Ureter (tissue), 1 donor: ENCODE measurements at regions not wholly inside any gene's neighbourhood (a gene's known extent, or its start where the extent isn't known, plus 50 kb on each side); places are given as distances from the start of the nearest gene placed in this dataset.
"Not testable (repeated sequence)": the region's sequence is repeated elsewhere in the genome, so short reads cannot be mapped to it uniquely, and the experiment has no call there.

Experiments used
- DNase-seq: peaks from one replicate; pipeline ENCODE4 v3.0.0-alpha.2; 2020; ENCODE audit warnings: low spot score
- donor health status: DM: yes; HTN: yes; CAD: no.

DNA sequence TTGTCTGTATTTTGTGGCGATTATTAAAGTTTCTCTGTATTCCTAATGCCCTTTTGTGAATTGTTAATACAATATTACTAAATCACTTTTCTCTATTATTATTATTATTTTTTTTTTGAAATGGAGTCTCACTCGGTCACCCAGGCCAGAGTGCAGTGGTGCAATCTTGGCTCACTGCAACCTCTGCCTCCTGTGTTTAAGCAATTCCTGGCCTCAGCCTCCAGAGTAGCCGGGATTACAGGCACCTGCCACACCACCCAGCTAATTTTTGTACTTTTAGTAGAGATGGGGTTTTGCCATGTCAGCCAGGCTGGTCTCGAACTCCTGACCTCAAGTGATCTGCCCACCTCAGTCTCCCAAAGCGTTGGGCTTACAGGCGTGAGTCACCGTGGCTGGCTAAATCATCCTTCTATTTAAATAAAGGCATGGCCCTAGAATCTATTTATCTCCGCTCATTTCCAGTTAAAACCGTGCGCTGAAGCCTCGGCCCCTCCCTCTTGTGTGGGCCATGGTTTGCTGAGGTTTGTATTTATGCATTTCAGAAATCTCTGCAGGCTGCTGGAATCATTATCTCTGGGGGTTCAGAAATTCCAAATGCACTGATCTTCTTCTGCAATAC, 1136.4 kb upstream of the TMEM132C start:
- no peak for DNase-seq

DNA sequence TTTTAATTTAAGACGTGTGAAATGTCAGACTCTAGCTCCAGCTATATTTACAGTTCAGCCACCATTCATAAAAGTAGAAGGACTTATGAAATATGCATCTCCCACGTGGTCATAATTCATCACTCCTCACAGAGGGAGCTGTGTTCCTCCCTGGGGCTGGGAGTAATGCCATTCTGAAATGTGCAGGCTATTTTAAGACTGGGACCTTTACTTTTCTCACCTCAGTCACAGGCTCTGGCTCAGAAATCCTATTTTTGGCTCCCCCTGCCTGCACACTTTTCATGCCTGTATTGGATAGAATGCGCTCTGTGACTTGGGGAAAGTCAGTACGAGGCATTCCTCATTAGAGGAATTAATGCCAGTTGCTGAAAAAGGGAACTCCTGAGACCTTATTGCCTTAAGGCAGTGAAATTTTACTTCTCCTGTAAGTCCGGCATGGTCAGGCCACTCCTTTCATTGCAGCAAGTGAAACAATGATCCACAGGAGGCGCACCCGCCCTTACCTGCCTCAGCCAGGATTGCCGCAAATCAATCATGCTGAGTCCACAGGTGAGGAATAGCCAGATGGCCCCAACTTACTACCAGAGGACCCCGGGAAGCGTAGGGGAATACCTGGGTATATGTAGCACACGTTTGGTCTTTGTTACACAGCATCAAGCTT, 1133.2 kb upstream of the TMEM132C start:
- no peak for DNase-seq

DNA sequence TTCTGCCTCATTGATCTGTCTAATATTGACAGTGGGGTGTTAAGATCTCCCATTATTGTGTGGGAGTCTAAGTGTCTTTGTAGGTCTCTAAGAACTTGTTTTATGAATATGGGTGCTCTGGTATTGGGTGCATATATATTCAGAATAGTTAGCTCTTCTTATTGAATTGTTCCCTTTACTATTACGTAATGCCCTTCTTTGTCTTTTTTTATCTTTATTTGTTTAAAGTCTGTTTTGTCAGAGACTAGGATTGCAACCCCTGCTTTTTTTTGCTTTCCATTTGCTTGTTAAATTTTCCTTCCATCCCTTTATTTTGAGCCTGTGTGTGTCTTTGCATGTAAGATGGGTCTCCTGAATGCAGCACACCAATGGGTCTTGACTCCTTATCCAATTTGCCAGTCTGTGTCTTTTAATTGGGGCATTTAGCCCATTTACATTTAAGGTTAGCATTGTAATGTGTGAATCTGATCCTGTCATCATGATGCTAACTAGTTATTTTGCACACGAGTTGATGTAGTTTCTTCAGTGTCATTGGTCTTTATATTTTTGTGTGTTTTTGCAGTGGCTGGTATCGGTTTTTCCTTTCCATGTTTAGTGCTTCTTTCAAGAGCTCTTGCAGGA, 1126.0 kb upstream of the TMEM132C start:
- DNase-seq: not testable (repeated sequence)

DNA sequence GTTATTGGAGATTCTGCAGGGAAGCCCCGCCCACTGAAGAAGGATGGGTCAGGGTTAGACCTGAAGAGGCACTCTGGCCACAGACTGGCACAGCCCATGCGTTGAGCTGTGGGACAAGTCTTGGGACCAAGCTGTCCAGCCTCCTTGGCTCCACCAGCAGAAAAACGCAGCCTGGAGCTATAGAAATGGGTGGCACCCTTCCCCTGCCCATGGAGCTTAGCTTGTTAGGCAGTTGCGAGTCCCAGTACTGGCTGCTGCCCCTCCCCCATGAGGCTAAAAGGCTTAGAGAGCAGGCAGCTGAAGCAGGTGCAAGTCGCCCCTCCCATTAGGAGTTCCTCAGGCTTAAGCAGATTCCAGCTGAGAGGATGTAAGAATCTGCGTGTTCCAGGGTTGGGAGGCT, 1124.0 kb upstream of the TMEM132C start:
- no peak for DNase-seq

DNA sequence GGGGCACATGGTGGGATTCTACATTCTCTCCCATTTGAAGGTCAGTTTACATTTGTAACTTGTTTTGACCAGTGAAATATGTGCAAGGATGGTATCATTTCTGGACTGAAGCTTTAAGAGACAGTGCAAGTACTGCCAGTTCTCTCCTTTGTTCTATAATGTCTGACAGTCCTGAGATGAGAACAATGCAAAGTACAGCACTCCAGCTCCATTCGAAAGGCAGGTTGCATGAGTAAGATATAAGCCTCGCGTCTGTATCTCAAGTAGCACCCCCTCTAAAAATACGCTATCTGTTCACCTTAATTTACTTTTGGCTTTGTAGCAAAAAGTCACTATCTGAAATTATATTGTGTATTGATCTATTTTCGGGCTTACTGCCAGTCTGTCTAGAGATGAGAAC, 1122.2 kb upstream of the TMEM132C start:
- DNase-seq: no peak

DNA sequence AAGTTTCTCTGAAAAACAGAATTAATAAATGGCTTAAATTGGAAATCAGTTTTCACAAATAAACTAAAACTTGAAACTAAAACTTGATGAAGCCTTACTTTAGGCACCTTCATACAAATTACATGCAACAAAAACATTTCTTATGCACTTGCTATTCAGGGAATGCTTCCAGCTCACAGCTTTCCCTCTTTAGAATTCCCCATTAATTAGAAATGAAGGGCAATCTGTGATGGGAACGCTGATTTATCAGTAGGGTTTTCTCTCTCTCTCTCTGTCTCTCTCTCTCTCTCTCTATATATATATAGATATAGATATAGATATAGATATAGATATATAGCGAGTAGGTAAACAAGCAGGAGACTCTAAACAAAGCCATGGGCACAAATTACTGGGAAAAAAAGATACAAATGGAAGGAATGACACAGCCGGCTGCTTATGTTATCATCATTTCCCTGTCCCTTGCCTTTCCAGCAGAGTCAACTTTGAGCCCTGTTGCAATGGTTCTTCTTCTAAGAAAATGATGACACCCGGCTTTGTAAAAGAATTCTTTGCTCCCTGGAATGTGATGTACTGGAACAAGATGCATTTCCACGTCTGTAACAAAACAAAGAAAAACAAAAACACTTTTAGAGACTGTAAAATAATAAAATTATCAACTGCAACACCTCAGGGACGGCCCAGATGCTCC, 1121.6 kb upstream of the TMEM132C start:
- no peak for DNase-seq

DNA sequence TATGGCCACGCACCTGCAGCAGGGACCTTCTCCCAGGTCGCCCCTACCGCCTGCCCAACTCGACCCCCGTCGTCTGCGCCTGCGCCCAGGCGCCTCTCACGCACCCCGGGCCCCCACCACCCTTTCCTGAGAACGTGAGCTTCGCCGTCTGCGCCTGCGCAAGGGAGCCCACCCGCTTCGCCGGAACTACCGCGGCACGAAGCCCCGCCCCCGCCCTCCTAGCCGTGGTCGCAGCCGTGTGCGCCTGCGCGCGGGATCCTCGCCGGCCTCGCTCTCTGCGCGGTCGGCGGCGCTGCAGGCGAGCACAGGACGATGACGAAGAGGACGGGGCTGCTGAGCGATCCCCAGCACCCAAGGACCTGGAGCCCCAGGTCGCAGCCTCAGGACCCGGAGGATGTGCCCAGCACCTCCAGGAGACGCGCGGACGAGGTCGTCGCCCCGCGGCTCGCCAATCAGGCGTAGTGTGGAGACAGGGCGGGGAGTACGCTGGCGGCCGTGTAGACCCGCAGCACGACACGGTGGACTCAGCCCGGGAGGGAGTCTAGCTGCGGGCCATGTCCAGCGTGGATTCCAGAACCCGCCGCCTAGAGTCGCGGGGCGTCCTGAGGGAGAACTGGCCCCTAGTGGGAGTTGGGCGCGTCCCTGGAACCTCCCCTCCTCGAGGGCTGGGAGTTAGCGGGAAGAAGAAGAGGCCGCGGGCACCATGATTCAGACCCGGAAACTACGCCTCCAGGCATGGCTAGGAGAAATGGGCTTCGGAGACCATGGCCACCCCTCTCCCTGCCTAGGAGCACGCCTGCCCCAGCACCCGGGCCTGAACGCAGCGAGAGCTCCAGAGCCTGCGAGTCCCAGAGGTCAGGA, 1120.8 kb upstream of the TMEM132C start:
- DNase-seq: peak; percentile 73

DNA sequence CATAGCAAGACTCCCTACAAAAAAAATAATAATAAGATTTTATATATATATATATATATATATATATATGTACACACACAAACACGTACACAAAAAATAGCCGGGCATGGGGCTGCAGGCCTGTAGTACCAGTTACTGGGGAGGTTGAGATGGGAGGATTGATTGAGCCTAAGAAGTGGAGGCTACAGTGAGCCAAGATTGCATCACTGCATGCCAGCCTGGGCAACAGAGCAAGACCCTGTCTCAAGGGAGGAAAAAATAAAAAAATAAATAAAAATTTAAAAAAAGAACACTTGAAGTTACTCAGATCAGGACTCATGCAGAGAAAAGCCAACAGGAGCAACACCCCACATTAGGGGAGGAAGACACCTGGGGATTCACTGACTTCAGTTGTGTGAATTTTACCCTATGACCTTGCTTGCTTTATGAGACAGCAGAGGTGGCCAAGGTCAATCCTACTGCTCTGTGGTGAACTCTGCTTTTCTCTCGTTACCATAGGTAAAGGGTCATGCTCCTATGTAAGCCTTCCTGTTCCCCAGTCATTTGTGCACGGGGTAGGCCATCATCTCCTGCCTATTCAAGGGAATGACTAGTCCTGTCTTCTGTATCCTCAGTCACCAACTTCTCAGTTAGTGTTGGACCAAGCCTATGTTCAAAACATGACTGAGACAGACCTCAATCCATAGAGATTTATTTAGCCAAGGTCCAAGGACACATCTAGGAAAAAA, 1119.8 kb upstream of the TMEM132C start:
- no peak for DNase-seq

DNA sequence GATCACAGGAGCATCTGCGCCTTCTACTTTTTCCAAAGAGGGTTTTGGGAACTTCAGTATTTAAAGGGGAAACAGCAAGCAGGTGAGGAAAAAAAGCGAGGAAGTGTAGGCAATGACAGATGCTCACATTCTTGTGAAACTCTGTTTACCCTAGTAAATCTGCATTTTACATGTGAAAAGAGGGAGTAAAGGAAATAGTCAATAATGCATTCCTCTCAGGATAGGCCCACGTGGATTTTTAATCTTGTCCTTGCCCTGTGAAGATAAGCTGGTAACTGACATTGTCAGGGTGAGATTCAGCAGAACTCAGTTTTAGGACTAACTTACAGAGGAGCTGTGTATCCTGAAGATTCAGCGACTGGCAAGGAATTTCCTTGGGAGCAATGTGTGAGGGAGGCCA, 1119.2 kb upstream of the TMEM132C start:
- no peak for DNase-seq

DNA sequence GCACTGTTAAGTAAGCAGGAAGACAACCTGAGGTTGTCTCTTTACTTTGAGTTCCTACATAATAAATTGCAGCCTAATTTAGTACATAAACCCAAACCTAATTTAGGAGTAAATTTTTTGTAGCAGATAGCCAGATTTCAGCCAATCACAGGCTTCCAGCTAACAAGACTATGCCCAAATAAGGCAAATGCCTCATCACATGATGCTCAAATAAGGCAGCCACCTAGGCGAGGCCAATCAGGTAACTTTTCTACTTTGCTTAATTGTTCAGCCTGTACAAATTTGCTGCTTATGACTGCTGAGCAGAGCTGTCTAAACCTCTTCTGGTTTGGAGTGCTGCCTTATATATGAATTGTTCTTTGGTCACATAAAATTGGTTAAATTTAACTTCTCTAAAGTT, 1118.7 kb upstream of the TMEM132C start:
- DNase-seq: no peak

DNA sequence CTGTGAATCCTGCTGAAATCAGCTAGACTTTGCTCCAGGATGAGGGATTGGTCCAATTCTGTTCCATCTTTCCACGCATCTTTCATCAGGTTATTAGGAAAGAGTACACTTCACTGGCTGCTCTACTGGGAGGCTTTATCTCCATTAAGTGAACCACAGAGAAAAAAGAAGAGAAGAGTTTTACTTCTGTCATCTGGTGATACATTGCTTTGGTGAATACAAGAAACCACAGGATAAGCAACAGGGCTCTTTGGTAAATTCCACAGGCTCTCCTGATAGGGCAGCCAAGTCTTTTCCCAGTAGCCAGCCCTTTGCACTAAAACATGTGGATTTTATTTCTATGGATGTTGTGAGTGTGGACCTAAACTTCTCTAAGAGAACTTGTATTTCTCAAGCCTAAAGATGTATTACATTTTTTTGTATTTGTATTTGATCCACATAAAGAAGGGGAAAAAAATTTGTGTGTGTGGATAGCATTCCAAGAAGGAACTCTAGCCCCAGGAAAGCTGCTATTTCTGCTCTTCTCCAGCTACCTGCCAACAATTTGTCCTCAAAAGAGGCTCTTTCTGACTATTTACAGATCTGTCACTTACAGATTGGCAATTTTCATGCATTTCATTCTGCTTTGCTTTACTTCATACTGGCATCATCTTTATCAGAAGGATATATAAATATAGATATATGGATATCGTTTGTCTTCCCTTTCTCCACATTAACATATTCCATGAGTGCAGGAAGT, 1117.6 kb upstream of the TMEM132C start:
- DNase-seq: no peak

DNA sequence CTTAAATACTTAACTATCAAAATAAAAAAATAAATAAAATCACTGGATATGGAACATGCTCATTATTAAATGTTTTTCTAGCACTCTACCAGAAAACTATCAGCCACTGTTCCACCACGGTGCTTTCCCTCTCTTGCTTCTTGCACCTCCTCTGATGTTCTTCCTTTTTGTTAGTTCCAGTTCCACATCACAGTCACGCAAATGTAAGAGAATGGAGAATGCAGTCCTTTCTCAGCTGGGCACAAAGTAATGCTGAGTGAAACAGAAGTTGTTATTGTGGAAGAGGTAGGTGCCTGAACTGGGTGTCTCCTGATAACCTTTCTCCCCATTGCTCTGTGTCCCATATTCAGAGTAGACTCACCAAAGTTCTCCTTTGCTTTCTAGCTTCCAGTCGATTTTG, 1116.9 kb upstream of the TMEM132C start:
- no peak for DNase-seq

DNA sequence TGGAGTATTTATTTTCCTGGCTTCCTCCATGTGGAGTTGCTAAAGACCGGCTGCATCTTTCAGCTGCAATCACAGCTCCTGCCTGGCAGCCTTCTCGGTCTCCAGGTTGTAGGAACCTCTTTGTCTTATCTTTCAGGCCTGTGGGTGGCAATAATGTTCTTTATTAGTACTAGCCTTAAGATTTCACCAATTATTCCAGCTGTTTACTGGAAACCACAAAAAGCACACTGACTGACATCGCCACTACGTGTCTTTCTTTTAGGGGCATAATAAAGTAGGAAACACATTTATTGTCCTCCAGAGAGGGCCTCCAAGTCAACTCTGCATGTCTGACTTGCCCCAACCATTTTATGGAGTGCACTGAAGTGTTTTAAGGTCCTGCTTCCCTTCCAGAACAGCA, 1116.5 kb upstream of the TMEM132C start:
- no peak for DNase-seq

DNA sequence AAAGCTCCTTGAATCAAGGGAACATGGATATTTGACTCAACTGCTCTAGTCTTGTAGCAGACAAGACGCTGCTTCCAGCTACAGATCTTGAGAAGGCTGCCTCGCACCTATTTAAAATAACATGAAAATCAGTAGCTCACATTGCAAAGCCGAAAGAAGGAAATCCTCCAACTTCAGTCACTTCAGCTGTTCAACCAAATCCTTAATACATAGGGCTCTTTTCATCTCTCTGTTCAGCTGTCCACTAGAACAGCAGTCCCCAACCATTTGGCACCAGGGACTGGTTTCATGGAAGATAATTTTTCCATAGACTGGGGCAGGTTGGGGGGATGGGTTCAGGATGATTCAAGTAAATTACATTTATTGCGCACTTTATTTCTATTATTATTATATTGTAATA, 1116.0 kb upstream of the TMEM132C start:
- no peak for DNase-seq

DNA sequence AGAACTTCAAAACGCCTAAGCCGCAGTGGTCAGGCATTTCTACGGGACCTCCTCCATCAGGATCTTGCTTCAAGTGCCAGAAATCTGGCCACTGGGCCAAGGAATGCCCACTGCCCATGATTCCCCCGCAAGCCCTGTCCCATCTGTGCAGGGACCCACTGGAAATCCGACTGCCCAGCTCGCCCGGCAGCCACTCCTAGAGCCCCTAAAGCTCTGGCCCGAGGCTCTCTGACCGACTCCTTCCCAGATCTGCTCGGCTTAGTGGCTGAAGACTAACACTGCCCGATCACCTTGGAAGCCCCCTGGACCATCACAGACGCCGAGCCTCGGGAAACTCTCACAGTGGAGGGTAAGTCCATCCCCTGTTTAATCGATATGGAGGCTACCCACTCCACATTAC, 1113.0 kb upstream of the TMEM132C start:
- DNase-seq: no peak

DNA sequence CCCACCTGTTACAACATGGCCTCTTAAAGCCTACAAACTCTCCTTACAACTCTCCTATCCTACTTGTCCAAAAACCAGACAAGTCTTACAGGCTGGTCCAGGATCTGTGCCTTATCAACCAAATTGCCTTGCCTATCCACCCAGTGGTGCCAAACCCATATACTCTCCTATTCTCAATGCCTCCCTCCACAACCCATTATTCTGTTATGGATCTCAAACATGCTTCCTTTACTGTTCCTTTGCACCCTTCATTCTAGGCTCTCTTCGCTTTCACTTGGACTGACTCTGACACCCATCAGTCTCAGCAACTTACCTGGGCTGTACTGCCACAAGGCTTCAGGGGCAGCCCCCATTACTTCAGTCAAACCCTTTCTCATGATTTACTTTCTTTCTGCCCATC, 1112.1 kb upstream of the TMEM132C start:
- not testable (repeated sequence) for DNase-seq

DNA sequence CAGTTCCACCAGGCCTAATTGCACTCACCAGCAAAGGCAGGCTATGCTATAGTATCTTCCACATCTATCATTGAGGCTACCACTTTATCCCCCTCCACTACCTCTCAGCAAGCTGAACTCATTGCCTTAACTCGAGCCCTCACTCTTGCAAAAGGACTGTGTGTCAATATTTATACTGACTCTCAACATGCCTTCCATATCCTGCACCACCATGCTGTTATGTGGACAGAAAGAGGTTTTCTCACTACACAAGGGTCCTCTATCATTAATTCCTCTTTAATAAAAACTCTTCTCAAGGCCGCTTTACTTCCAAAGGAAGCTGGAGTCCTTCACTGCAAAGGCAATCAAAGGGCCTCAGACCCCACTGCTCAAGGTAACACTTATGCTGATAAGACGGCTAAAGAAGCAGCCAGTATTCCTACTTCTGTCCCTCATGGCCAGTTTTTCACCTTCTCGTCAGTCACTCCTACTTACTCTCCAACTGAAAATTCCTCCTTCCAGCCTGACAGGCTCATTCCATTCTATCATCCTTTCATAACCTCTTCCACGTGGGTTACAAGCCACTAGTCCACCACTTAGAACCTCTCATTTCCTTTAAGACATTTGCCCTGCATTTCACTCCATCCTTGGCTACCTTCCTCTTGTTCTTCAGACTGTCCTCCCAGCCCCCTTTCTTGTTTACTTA, 1110.9 kb upstream of the TMEM132C start:
- DNase-seq: not testable (repeated sequence)

DNA sequence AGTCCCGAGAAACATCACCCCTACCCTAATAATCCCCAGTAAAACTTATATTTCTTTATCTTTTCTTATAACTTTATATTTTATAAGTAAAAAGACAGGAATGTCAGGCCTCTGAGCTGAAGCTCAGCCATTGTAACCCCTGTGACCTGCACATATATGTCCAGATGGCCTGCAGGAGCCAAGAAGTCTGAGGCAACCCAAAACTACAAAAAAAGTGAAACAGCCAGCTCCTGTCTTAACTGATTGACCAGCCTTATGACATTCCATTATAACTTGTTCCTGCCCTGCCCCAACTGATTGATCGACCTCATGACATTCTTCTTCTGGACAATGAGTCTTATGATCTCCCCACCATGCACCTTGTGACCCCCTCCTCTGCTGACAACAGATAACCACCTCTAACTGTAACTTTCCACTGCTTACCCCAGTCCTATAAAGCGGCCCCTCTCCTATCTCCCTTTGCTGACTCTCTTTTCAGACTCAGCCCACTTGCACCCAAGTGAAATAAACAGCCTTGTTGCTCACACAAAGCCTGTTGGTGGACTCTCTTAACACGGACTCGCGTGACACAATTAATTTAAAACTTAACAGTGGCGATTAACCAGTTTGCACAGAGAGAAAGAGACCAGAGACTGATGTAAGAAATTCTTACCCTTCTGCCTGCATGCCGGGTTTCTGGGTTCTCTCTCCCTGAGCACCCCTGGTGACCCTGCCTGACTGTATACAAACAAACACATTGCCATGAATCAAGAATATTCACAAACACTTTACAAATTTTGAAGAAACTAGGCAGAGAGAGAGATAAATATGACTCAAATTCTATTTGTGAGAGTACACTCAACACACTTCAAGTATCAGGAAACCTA, 1109.2 kb upstream of the TMEM132C start:
- not testable (repeated sequence) for DNase-seq
